Activated T-helper 1 cell treated with Interleukin-2 at 50 U/mL for 16 hours (primary cell): ENCODE measurements at regions not wholly inside any gene's neighbourhood (a gene's known extent, or its start where the extent isn't known, plus 50 kb on each side); places are given as distances from the start of the nearest gene placed in this dataset.

Experiments used
- DNase-seq: peaks from one replicate; pipeline ENCODE4 v3.0.0-alpha.2; 2020; ENCODE audit warnings: low read depth

GRCh38 chr2:129768485-129769184 lies 210.8 kb upstream of the RAB6C start:
- no peak for DNase-seq

- DNase-seq: no peak
Observed at GRCh38 chr2:129769185-129769991, 210.1 kb upstream of the RAB6C start.

- DNase-seq: no peak
Observed at GRCh38 chr2:129771418-129772189, 207.9 kb upstream of the RAB6C start.

- DNase-seq: no peak
Observed at GRCh38 chr2:129772190-129772579, 207.3 kb upstream of the RAB6C start.

- DNase-seq: no peak
Observed at GRCh38 chr2:129775952-129776653, 203.4 kb upstream of the RAB6C start.

GRCh38 chr2:129777146-129777545 lies 202.3 kb upstream of the RAB6C start:
- DNase-seq: no peak

GRCh38 chr2:129777762-129778583 lies 201.5 kb upstream of the RAB6C start:
- no peak for DNase-seq

- no peak for DNase-seq
Observed at GRCh38 chr2:129778584-129778877, 200.9 kb upstream of the RAB6C start.

GRCh38 chr2:129779783-129780182 lies 199.7 kb upstream of the RAB6C start:
- DNase-seq: no peak

GRCh38 chr2:129780316-129781270 lies 198.9 kb upstream of the RAB6C start:
- DNase-seq: no peak

- no peak for DNase-seq
Observed at GRCh38 chr2:129781749-129782632, 197.5 kb upstream of the RAB6C start.

GRCh38 chr2:129782633-129782990 lies 196.9 kb upstream of the RAB6C start:
- DNase-seq: no peak

GRCh38 chr2:129784486-129784885 lies 195.0 kb upstream of the RAB6C start:
- no peak for DNase-seq

- DNase-seq: no peak
Observed at GRCh38 chr2:129791712-129792111, 187.8 kb upstream of the RAB6C start.

GRCh38 chr2:129793431-129793902 lies 186.0 kb upstream of the RAB6C start:
- no peak for DNase-seq

- DNase-seq: no peak
Observed at GRCh38 chr2:129794116-129794515, 185.3 kb upstream of the RAB6C start.

- DNase-seq: no peak
Observed at GRCh38 chr2:129794540-129794939, 184.9 kb upstream of the RAB6C start.

- DNase-seq: no peak
Observed at GRCh38 chr2:129796225-129796624, 183.2 kb upstream of the RAB6C start.

- no peak for DNase-seq
Observed at GRCh38 chr2:129796801-129797488, 182.5 kb upstream of the RAB6C start.
